Mammary epithelial cell (primary cell): ENCODE measurements at regions not wholly inside any gene's neighbourhood (a gene's known extent, or its start where the extent isn't known, plus 50 kb on each side); places are given as distances from the start of the nearest gene placed in this dataset.

Source experiments
- CTCF ChIP-seq, 2 donors: IDR thresholded peaks in 1 of 2; conservative IDR thresholded peaks in 1 of 2; 2 replicates each; pipeline ENCODE4 v1.5.1; 2011 to 2012; ENCODE audit warnings: inconsistent platforms in 2 of 2, low read length in 2 of 2, mild to moderate bottlenecking in 2 of 2, control low read depth in 1 of 2, low read depth in 1 of 2; ENCODE audit not compliant: insufficient read depth in 1 of 2; ENCODE audit errors: extremely low read depth in 1 of 2
- EZH2 ChIP-seq: IDR thresholded peaks from 2 replicates; pipeline ENCODE4 v1.6.1; 2012; ENCODE audit warnings: low read length, inconsistent platforms, borderline replicate concordance

- TF ChIP-seq CTCF (conservative IDR thresholded peaks at IDR 0.05 in 1 of 2, IDR thresholded peaks at IDR 0.05 in 1 of 2; ENCODE audit: extremely low read depth in 1 of 2, insufficient read depth in 1 of 2, low read depth in 1 of 2, low read length in 2 of 2), result no peak
- TF ChIP-seq EZH2, result no peak
Observed at GRCh38 chr11:113552271-113552670, 77.1 kb upstream of the DRD2 start.
